ENCODE measurements at regions not wholly inside any gene's neighbourhood (a gene's known extent, or its start where the extent isn't known, plus 50 kb on each side); places are given as distances from the start of the nearest gene placed in this dataset.

DNA sequence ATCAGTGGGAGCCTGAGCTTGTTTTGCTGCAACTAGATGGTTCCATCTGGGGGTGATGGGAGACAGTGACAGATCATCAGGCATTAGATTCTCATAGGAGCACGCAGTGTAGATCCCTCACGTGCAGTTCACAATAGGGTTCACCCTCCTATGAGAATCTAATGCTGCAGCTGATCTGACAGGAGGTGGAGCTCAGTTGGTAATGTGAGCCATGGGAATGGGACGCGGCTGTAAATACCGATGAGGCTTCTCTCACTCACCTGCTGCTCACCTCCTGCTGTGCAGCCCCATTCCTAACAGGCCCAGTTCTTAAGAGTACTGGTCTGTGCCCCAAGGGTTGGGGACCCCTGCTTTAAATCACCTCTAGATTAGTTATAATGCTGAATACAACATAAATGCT lies 137.5 kb upstream of the PLEKHM1 start:
- H3K4me1 ChIP-seq = no peaks in the 10 kb centered on the region
- TF ChIP-seq POLR2AphosphoS5 (IDR thresholded peaks at IDR 0.05; ENCODE audit: insufficient read depth in 1 of 2, low read depth in 1 of 2) = no peak
- no peak for TF ChIP-seq CTCF (IDR thresholded peaks at IDR 0.05)
- no peak for TF ChIP-seq POLR2A (IDR thresholded peaks at IDR 0.05)
- no peaks in the 10 kb centered on the region for H3K9me3 ChIP-seq
- no peak overlapping the region for H3K4me3 ChIP-seq
- H3K36me3 ChIP-seq = peaks cover 0 to 25% of the 10 kb centered on the region in 2 donors
- no peak overlapping the region for H3K27ac ChIP-seq
- no peak for DNase-seq (ENCODE audit: extremely low spot score in 2 of 2)
- H3K27me3 ChIP-seq = no peaks in the 10 kb centered on the region
- intact Hi-C loops (cut with DNase I) = no loop called here

GRCh38 chr17:45631941-45632340 lies 141.4 kb upstream of the PLEKHM1 start:
- Histone ChIP-seq H3K4me1 (no peaks in the 10 kb centered on the region), H3K27me3 (no peaks in the 10 kb centered on the region), H3K27ac (no peak overlapping the region), H3K4me3 (no peak overlapping the region), H3K9me3 (no peaks in the 10 kb centered on the region), H3K36me3 (peaks cover 0 to 35% of the 10 kb centered on the region in 2 donors)
- no peak for DNase-seq (ENCODE audit: extremely low spot score in 2 of 2)
- intact Hi-C loops (cut with DNase I) = no loop called here
- TF ChIP-seq POLR2AphosphoS5 (IDR thresholded peaks at IDR 0.05; ENCODE audit: insufficient read depth in 1 of 2, low read depth in 1 of 2) (no peak), POLR2A (IDR thresholded peaks at IDR 0.05) (no peak), CTCF (IDR thresholded peaks at IDR 0.05) (no peak)

GRCh38 chr17:45639297-45639849 lies 144.7 kb upstream of the CRHR1 start:
- peaks cover 0 to 16% of the 10 kb centered on the region in 2 donors for H3K36me3 ChIP-seq
- H3K4me1 ChIP-seq = no peaks in the 10 kb centered on the region
- no peak for DNase-seq (ENCODE audit: extremely low spot score in 2 of 2)
- no peak for TF ChIP-seq CTCF (IDR thresholded peaks at IDR 0.05)
- no peak overlapping the region for H3K4me3 ChIP-seq
- H3K27ac ChIP-seq = no peak overlapping the region
- H3K9me3 ChIP-seq = no peaks in the 10 kb centered on the region
- intact Hi-C loops (cut with DNase I) = no loop called here
- no peaks in the 10 kb centered on the region for H3K27me3 ChIP-seq

GRCh38 chr17:45640141-45640850 lies 143.8 kb upstream of the CRHR1 start:
- no peak for DNase-seq (ENCODE audit: extremely low spot score in 2 of 2)
- peaks cover 0 to 10% of the 10 kb centered on the region in 2 donors for H3K36me3 ChIP-seq
- no peak overlapping the region for H3K4me3 ChIP-seq
- H3K27me3 ChIP-seq = no peaks in the 10 kb centered on the region
- H3K4me1 ChIP-seq = no peaks in the 10 kb centered on the region
- H3K27ac ChIP-seq = no peak overlapping the region
- intact Hi-C loops (cut with DNase I) = loop anchor here (5.0 kb wide), 1 partner anchor 197 kb away; no protein-coding TSS in a partner anchor
- H3K9me3 ChIP-seq = no peaks in the 10 kb centered on the region
- TF ChIP-seq POLR2A (IDR thresholded peaks at IDR 0.05) (no peak), POLR2AphosphoS5 (IDR thresholded peaks at IDR 0.05; ENCODE audit: insufficient read depth in 1 of 2, low read depth in 1 of 2) (no peak), CTCF (IDR thresholded peaks at IDR 0.05) (peak; percentile 85 to 96 (median 93))

GRCh38 chr17:45641541-45641940 lies 142.6 kb upstream of the CRHR1 start:
- Histone ChIP-seq H3K4me3 (no peak overlapping the region), H3K36me3 (peaks cover 0 to 4% of the 10 kb centered on the region in 2 donors), H3K27me3 (no peaks in the 10 kb centered on the region), H3K9me3 (no peaks in the 10 kb centered on the region), H3K4me1 (no peaks in the 10 kb centered on the region), H3K27ac (no peak overlapping the region)
- DNase-seq (ENCODE audit: extremely low spot score in 2 of 2) = no peak
- no peak for TF ChIP-seq POLR2A (IDR thresholded peaks at IDR 0.05)
- TF ChIP-seq CTCF (IDR thresholded peaks at IDR 0.05) = no peak
- intact Hi-C loops (cut with DNase I) = loop anchor here (5.0 kb wide), 1 partner anchor 196 kb away; no protein-coding TSS in a partner anchor

Measured in vagina (tissue), 2 donors.